GM23338 (cell line): ENCODE measurements at regions not wholly inside any gene's neighbourhood (a gene's known extent, or its start where the extent isn't known, plus 50 kb on each side); places are given as distances from the start of the nearest gene placed in this dataset.

Source experiments
- ATAC-seq: fragments of 200-7000 bp; cut with Tn5 transposase; 3 replicates; pipeline ENCODE4 v1.9.1; 2020
- DNase-seq: peaks from one replicate; pipeline ENCODE4 v3.0.0-alpha.2; 2015; ENCODE audit warnings: low spot score
- H2AFZ ChIP-seq: fragments of 200-600 bp; sonication (generic); 2 replicates; pipeline ENCODE4 v1.8.0; 2016; ENCODE audit warnings: antibody characterized with exemption, mild to moderate bottlenecking, moderate library complexity
- H3F3A ChIP-seq: fragments of 200-600 bp; sonication (generic); replicated peaks from 2 replicates; pipeline ENCODE4 v1.8.0; 2017; ENCODE audit warnings: antibody characterized with exemption, mixed run types, low read depth
- H3K27ac ChIP-seq: fragments of 200-600 bp; sonication (generic); 2 replicates; pipeline ENCODE4 v1.6.1; 2016; ENCODE audit warnings: low read depth
- H3K27me3 ChIP-seq: fragments of 200-600 bp; sonication (generic); 2 replicates; pipeline ENCODE4 v1.8.0; 2016; ENCODE audit warnings: mild to moderate bottlenecking, mixed run types, moderate library complexity; ENCODE audit not compliant: insufficient read depth
- H3K36me3 ChIP-seq: fragments of 200-600 bp; sonication (generic); 2 replicates; pipeline ENCODE4 v1.8.0; 2016; ENCODE audit warnings: mild to moderate bottlenecking; ENCODE audit not compliant: insufficient read depth
- H3K4me1 ChIP-seq: fragments of 200-600 bp; sonication (generic); 2 replicates; pipeline ENCODE4 v1.8.0; 2016; ENCODE audit warnings: mild to moderate bottlenecking, moderate library complexity; ENCODE audit not compliant: insufficient read depth
- H3K4me2 ChIP-seq: fragments of 200-600 bp; sonication (generic); 2 replicates; pipeline ENCODE4 v1.7.1; 2017; ENCODE audit warnings: mixed run types
- H3K4me3 ChIP-seq: fragments of 200-600 bp; sonication (generic); 2 replicates; pipeline ENCODE4 v1.6.1; 2016; ENCODE audit warnings: mixed run types
- H3K79me2 ChIP-seq: fragments of 200-600 bp; sonication (generic); replicated peaks from 2 replicates; pipeline ENCODE4 v1.8.0; 2017; ENCODE audit warnings: mild to moderate bottlenecking; ENCODE audit not compliant: insufficient read depth
- H3K9me2 ChIP-seq: fragments of 200-600 bp; sonication (generic); 2 replicates; pipeline ENCODE4 v1.8.0; 2017; ENCODE audit not compliant: insufficient read depth
- H4K20me1 ChIP-seq: fragments of 200-600 bp; sonication (generic); replicated peaks from 2 replicates; pipeline ENCODE4 v1.8.0; 2017; ENCODE audit warnings: mild to moderate bottlenecking; ENCODE audit not compliant: insufficient read depth
- H3K27ac Mint-ChIP-seq: 2 replicates; pipeline ENCODE4 v1.8.0; 2020; ENCODE audit warnings: inconsistent platforms, mild to moderate bottlenecking, moderate library complexity, mixed read lengths
- H3K27me3 Mint-ChIP-seq: 3 replicates; pipeline ENCODE4 v1.8.0; 2022; ENCODE audit warnings: low read depth, mild to moderate bottlenecking, moderate library complexity, mixed read lengths, inconsistent platforms; ENCODE audit not compliant: insufficient read depth, poor library complexity
- H3K36me3 Mint-ChIP-seq: 3 replicates; pipeline ENCODE4 v1.8.0; 2021; ENCODE audit warnings: low read depth, mild to moderate bottlenecking, inconsistent platforms, moderate library complexity, mixed read lengths
- H3K4me1 Mint-ChIP-seq: 3 replicates; pipeline ENCODE4 v1.8.0; 2020; ENCODE audit warnings: mild to moderate bottlenecking, inconsistent platforms, mixed read lengths
- H3K4me3 Mint-ChIP-seq: 3 replicates; pipeline ENCODE4 v1.8.0; 2021; ENCODE audit warnings: moderate library complexity, mild to moderate bottlenecking, inconsistent platforms, mixed read lengths
- H3K9me3 Mint-ChIP-seq: 3 replicates; pipeline ENCODE4 v1.8.0; 2020; ENCODE audit warnings: moderate library complexity, mild to moderate bottlenecking, inconsistent platforms, mixed read lengths
- CREB1 ChIP-seq: fragments of 250-450 bp; sonication (Bioruptor Pico); IDR thresholded peaks from 2 replicates; pipeline ENCODE4 v1.5.0; 2020; ENCODE audit warnings: low read depth, mild to moderate bottlenecking, moderate library complexity
- ETS1 ChIP-seq: IDR thresholded peaks from 2 replicates; pipeline ENCODE4 v1.6.1; 2016; ENCODE audit warnings: antibody characterized with exemption
- EZH2 ChIP-seq: fragments of 200-600 bp; sonication (generic); IDR thresholded peaks from one replicate; pipeline ENCODE4 v1.8.0; 2017; ENCODE audit warnings: antibody characterized with exemption, mild to moderate bottlenecking, low read depth; ENCODE audit not compliant: unreplicated experiment
- EZH2phosphoT487 ChIP-seq: fragments of 200-600 bp; sonication (generic); IDR thresholded peaks from one replicate; pipeline ENCODE4 v1.8.1; 2018; ENCODE audit warnings: antibody characterized with exemption; ENCODE audit not compliant: unreplicated experiment
- JUNB ChIP-seq: IDR thresholded peaks from one replicate; pipeline ENCODE4 v1.6.1; 2016; ENCODE audit warnings: antibody characterized with exemption; ENCODE audit not compliant: unreplicated experiment
- NANOG ChIP-seq: IDR thresholded peaks from 2 replicates; pipeline ENCODE4 v1.6.1; 2016; ENCODE audit warnings: antibody characterized with exemption, borderline replicate concordance
- POLR2AphosphoS5 ChIP-seq: IDR thresholded peaks from 2 replicates; pipeline ENCODE4 v1.6.1; 2016; ENCODE audit warnings: antibody characterized with exemption, low read depth
- STAT1 ChIP-seq: IDR thresholded peaks from one replicate; pipeline ENCODE4 v1.6.1; 2016; ENCODE audit warnings: antibody characterized with exemption; ENCODE audit not compliant: unreplicated experiment
- ZNF114 ChIP-seq: fragments of 250-450 bp; sonication (Bioruptor Pico); IDR thresholded peaks from 2 replicates; pipeline ENCODE4 v1.5.0; 2020; ENCODE audit warnings: mild to moderate bottlenecking, moderate library complexity
- ZNF331 ChIP-seq: fragments of 250-450 bp; sonication (Bioruptor Pico); IDR thresholded peaks from 2 replicates; pipeline ENCODE4 v1.5.0; 2020; ENCODE audit warnings: low read depth, mild to moderate bottlenecking, moderate library complexity
- ZNF462 ChIP-seq: fragments of 250-450 bp; sonication (Bioruptor Pico); IDR thresholded peaks from 2 replicates; pipeline ENCODE4 v1.5.0; 2020; ENCODE audit warnings: mild to moderate bottlenecking, moderate library complexity
- TF ChIP-seq, protein P1 (sequence below), 2 experiments: fragments of 200-600 bp in 1 of 2; sonication (generic) in 1 of 2; conservative IDR thresholded peaks; 2 replicates each; pipeline versions ENCODE4 v1.5.1 to v1.6.1; 2016 to 2017; ENCODE audit warnings: antibody characterized with exemption in 2 of 2, low read depth in 2 of 2, mild to moderate bottlenecking in 2 of 2, moderate library complexity in 1 of 2
- TF ChIP-seq, protein P2 (sequence below): IDR thresholded peaks from one replicate; pipeline ENCODE4 v1.6.1; 2018; ENCODE audit warnings: antibody characterized with exemption; ENCODE audit not compliant: unreplicated experiment

DNA sequence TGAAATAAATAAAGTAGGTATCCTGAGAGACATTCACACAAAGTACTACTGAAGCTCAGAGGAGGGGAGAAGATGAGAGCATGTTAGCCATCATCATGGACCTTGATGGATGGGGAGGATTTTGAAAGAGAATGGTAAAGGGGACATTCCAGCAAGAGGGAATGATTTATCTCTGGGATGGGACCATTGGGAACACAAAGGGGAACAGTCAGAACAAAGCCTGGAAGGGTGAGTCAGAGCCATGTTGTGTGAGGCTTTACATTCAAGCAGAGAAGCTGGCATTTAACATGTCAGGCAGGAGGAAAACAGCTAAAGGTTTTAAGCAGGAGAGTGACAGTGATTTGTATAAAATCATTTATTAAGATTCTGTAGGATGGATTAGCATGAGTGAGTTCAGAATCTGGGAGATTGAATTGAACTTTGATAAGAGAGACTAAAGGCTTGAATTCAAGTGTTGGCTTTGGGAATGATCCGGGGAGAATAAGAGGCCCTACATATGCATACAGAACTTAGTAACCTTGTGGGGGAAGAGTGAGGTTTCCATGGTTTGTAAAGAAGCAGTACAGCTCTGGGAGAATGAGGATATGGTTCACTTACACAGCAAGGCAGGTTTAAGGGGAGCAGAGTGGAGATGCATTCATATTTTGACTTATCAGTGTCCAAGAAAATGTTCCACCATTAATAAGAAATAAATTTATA, 174.4 kb downstream of the SYT10 start:
- Histone ChIP-seq H3K4me1 (no peaks in the 10 kb centered on the region), H3F3A (no peaks in the 10 kb centered on the region), H3K27ac (no peak overlapping the region), H3K9me2 (no peaks in the 10 kb centered on the region), H3K27me3 (no peaks in the 10 kb centered on the region), H3K4me2 (no peak overlapping the region), H2AFZ (0 out of 2 replicates have a peak overlapping the region, but pooled peaks have one; percentile 56), H3K36me3 (no peaks in the 10 kb centered on the region), H4K20me1 (no peaks in the 10 kb centered on the region), H3K4me3 (no peak overlapping the region), H3K79me2 (no peaks in the 10 kb centered on the region)
- H3K36me3 Mint-ChIP-seq: no peaks in the 10 kb centered on the region
- DNase-seq (peak; percentile 2), ATAC-seq (no peak)
- H3K9me3 Mint-ChIP-seq: no peaks in the 10 kb centered on the region
- no peak overlapping the region for H3K27ac Mint-ChIP-seq
- no peaks in the 10 kb centered on the region for H3K4me1 Mint-ChIP-seq
- H3K27me3 Mint-ChIP-seq: no peaks in the 10 kb centered on the region
- H3K4me3 Mint-ChIP-seq: no peak overlapping the region
- TF ChIP-seq EZH2phosphoT487 (no peak), STAT1 (no peak), JUNB (no peak), ZNF114 (CRISPR knock-in tag) (no peak), ZNF331 (no peak), POLR2AphosphoS5 (no peak), ZNF462 (no peak), CREB1 (no peak), ETS1 (no peak), EZH2 (no peak), NANOG (no peak)
- TF ChIP-seq, protein P1, sequence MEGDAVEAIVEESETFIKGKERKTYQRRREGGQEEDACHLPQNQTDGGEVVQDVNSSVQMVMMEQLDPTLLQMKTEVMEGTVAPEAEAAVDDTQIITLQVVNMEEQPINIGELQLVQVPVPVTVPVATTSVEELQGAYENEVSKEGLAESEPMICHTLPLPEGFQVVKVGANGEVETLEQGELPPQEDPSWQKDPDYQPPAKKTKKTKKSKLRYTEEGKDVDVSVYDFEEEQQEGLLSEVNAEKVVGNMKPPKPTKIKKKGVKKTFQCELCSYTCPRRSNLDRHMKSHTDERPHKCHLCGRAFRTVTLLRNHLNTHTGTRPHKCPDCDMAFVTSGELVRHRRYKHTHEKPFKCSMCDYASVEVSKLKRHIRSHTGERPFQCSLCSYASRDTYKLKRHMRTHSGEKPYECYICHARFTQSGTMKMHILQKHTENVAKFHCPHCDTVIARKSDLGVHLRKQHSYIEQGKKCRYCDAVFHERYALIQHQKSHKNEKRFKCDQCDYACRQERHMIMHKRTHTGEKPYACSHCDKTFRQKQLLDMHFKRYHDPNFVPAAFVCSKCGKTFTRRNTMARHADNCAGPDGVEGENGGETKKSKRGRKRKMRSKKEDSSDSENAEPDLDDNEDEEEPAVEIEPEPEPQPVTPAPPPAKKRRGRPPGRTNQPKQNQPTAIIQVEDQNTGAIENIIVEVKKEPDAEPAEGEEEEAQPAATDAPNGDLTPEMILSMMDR (conservative IDR thresholded peaks at IDR 0.05; ENCODE audit: low read depth in 2 of 2): no peak
- TF ChIP-seq, protein P2, sequence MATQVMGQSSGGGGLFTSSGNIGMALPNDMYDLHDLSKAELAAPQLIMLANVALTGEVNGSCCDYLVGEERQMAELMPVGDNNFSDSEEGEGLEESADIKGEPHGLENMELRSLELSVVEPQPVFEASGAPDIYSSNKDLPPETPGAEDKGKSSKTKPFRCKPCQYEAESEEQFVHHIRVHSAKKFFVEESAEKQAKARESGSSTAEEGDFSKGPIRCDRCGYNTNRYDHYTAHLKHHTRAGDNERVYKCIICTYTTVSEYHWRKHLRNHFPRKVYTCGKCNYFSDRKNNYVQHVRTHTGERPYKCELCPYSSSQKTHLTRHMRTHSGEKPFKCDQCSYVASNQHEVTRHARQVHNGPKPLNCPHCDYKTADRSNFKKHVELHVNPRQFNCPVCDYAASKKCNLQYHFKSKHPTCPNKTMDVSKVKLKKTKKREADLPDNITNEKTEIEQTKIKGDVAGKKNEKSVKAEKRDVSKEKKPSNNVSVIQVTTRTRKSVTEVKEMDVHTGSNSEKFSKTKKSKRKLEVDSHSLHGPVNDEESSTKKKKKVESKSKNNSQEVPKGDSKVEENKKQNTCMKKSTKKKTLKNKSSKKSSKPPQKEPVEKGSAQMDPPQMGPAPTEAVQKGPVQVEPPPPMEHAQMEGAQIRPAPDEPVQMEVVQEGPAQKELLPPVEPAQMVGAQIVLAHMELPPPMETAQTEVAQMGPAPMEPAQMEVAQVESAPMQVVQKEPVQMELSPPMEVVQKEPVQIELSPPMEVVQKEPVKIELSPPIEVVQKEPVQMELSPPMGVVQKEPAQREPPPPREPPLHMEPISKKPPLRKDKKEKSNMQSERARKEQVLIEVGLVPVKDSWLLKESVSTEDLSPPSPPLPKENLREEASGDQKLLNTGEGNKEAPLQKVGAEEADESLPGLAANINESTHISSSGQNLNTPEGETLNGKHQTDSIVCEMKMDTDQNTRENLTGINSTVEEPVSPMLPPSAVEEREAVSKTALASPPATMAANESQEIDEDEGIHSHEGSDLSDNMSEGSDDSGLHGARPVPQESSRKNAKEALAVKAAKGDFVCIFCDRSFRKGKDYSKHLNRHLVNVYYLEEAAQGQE: no peak
